DND-41 (cell line): ENCODE measurements at regions not wholly inside any gene's neighbourhood (a gene's known extent, or its start where the extent isn't known, plus 50 kb on each side); places are given as distances from the start of the nearest gene placed in this dataset.

Experiments used
- EZH2 ChIP-seq: IDR thresholded peaks from 3 replicates; pipeline ENCODE4 v1.6.1; 2012; ENCODE audit warnings: borderline replicate concordance, low read depth, mild to moderate bottlenecking, moderate library complexity, low read length, inconsistent platforms; ENCODE audit not compliant: severe bottlenecking
- TF ChIP-seq, protein P1 (sequence below): IDR thresholded peaks from 2 replicates; pipeline ENCODE4 v1.5.1; 2012; ENCODE audit warnings: borderline replicate concordance, low read length, moderate library complexity, mild to moderate bottlenecking; ENCODE audit not compliant: poor library complexity, severe bottlenecking; ENCODE audit errors: extremely low read depth

DNA sequence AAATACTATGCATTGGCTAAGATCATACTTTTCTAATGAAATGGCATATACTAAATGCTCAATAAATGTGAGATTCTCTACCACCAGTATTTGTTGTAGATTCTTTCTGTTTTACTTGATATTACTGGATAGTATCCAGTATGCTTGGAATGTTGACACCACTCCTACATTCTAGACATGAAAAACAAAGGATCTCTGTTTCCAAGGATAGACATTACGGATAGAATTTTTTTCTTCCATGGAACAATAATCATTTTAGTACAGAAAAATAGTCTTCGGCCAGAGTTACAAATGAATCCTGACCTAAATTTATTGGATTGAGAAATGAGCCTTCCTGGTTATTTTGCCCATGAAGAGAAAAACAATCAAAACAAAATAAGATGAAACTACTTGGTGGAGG is 258.2 kb upstream of the NT5E start:
- TF ChIP-seq, protein P1, sequence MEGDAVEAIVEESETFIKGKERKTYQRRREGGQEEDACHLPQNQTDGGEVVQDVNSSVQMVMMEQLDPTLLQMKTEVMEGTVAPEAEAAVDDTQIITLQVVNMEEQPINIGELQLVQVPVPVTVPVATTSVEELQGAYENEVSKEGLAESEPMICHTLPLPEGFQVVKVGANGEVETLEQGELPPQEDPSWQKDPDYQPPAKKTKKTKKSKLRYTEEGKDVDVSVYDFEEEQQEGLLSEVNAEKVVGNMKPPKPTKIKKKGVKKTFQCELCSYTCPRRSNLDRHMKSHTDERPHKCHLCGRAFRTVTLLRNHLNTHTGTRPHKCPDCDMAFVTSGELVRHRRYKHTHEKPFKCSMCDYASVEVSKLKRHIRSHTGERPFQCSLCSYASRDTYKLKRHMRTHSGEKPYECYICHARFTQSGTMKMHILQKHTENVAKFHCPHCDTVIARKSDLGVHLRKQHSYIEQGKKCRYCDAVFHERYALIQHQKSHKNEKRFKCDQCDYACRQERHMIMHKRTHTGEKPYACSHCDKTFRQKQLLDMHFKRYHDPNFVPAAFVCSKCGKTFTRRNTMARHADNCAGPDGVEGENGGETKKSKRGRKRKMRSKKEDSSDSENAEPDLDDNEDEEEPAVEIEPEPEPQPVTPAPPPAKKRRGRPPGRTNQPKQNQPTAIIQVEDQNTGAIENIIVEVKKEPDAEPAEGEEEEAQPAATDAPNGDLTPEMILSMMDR = no peak
- TF ChIP-seq EZH2 = no peak
